ENCODE measurements at regions not wholly inside any gene's neighbourhood (a gene's known extent, or its start where the extent isn't known, plus 50 kb on each side); places are given as distances from the start of the nearest gene placed in this dataset.

GRCh38 chr17:70239391-70239826, 70.1 kb downstream of the KCNJ2 start (continued):
- TF ChIP-seq ZNF462 (CRISPR knock-in tag; IDR thresholded peaks at IDR 0.05): no peak
- no peak for TF ChIP-seq REST (IDR thresholded peaks at IDR 0.05; ENCODE audit: unreplicated experiment)
- no peak for TF ChIP-seq EZH2 (IDR thresholded peaks at IDR 0.05; ENCODE audit: low read depth, unreplicated experiment)
- no peak for TF ChIP-seq STAT1 (IDR thresholded peaks at IDR 0.05; ENCODE audit: unreplicated experiment)

GRCh38 chr17:70241071-70241470, 71.7 kb downstream of the KCNJ2 start:
- Histone ChIP-seq H3K79me2 (replicated peaks; ENCODE audit: insufficient read depth) (no peaks in the 10 kb centered on the region), H3K9me2 (ENCODE audit: insufficient read depth) (no peaks in the 10 kb centered on the region; the same call in 1 of the 2 replicates), H3K4me3 (no peak overlapping the region), H3K36me3 (ENCODE audit: insufficient read depth) (no peaks in the 10 kb centered on the region), H3K4me2 (no peak overlapping the region), H3K27me3 (ENCODE audit: insufficient read depth) (no peaks in the 10 kb centered on the region), H3K27ac (ENCODE audit: low read depth) (no peak overlapping the region), H3K4me1 (ENCODE audit: insufficient read depth) (no peaks in the 10 kb centered on the region), H4K20me1 (replicated peaks; ENCODE audit: insufficient read depth) (no peaks in the 10 kb centered on the region), H3F3A (replicated peaks; ENCODE audit: low read depth) (no peaks in the 10 kb centered on the region), H2AFZ (no peak overlapping the region)
- Mint-ChIP-seq H3K27me3 (ENCODE audit: insufficient read depth, low read depth, poor library complexity) (peaks cover 3% of the 10 kb centered on the region), H3K9me3 (no peaks in the 10 kb centered on the region), H3K27ac (no peak overlapping the region), H3K36me3 (ENCODE audit: low read depth) (no peaks in the 10 kb centered on the region), H3K4me3 (no peak overlapping the region), H3K4me1 (no peaks in the 10 kb centered on the region)
- ATAC-seq: no peak
- no peak for DNase-seq (ENCODE audit: low spot score)
- TF ChIP-seq POLR2AphosphoS5 (IDR thresholded peaks at IDR 0.05; ENCODE audit: low read depth): no peak
- TF ChIP-seq ETS1 (IDR thresholded peaks at IDR 0.05): no peak
- TF ChIP-seq CTCF (conservative IDR thresholded peaks at IDR 0.05; ENCODE audit: low read depth in 2 of 2): no peak
- TF ChIP-seq ZNF114 (CRISPR knock-in tag; IDR thresholded peaks at IDR 0.05): no peak
- no peak for TF ChIP-seq EZH2 (IDR thresholded peaks at IDR 0.05; ENCODE audit: low read depth, unreplicated experiment)
- TF ChIP-seq NANOG (IDR thresholded peaks at IDR 0.05; ENCODE audit: borderline replicate concordance): no peak

All from GM23338 (cell line).